Urinary bladder (tissue), 3 donors: ENCODE measurements at regions not wholly inside any gene's neighbourhood (a gene's known extent, or its start where the extent isn't known, plus 50 kb on each side); places are given as distances from the start of the nearest gene placed in this dataset.

ENCODE experiments used
- DNase-seq: peaks from one replicate; pipeline ENCODE4 v3.0.0-alpha.2; 2015; ENCODE audit errors: extremely low spot score
- H3K27ac ChIP-seq: one replicate; pipeline ENCODE4 v1.5.1; 2013; ENCODE audit warnings: low read depth, mild to moderate bottlenecking, moderate library complexity
- H3K36me3 ChIP-seq: one replicate; pipeline ENCODE4 v1.6.1; 2013; ENCODE audit warnings: mild to moderate bottlenecking, moderate library complexity; ENCODE audit not compliant: insufficient read depth
- H3K4me1 ChIP-seq: one replicate; pipeline ENCODE4 v1.6.1; 2013; ENCODE audit warnings: mild to moderate bottlenecking, moderate library complexity; ENCODE audit not compliant: insufficient read depth
- H3K4me3 ChIP-seq: one replicate; pipeline ENCODE4 v1.5.1; 2013; ENCODE audit warnings: low read depth, low read length
- WGBS: extraction: QIAGEN DNeasy Blood & Tissue Kit; methylation state at CpG from one replicate; pipeline ENCODE4 v1.1.7; 2013; 5-methylcytosine and 5-hydroxymethylcytosine counted together
- donor health status: healthy with polysubstance abuse.
- donor health status: healthy.

DNA sequence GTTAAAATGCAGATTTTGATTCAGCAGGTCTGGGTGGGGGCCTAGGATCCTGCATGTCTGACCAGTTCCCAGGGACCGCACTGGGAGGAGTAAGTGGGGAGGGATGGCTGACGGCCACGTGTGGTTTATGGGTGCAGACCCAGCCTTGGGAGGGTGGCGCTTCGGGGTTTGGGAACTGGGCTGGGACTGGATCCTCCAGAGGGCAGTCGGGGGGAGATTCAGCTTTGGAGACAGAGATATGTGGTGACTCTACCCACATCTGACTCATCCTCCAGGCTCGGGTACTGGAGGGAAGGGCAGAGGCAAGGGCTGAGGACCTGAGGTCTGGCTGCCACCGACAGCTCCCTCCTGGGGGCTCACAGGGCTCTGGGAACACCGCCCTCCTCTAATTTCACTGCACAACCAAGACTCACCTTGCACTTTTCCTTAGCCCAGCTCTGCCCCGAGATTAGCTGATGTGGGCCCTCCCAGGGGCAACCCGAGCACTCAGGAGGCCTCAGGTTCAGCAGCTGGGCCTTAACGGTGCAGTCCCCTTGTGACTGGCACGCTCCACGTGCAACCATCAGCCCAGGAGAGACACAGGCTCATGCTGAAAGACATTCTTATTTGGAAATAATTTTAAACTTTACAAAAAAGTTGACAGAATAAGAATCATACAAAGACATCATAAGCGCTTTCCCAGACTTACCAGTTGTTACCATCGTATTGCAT, 172.8 kb upstream of the PMEPA1 start:
- DNase-seq = no peak
- Histone ChIP-seq H3K4me1 (no peaks in the 10 kb centered on the region), H3K4me3 (no peak overlapping the region), H3K27ac (no peak overlapping the region), H3K36me3 (no peaks in the 10 kb centered on the region)
- 88% methylated on average over 16 of the region's 16 CpGs for WGBS

DNA sequence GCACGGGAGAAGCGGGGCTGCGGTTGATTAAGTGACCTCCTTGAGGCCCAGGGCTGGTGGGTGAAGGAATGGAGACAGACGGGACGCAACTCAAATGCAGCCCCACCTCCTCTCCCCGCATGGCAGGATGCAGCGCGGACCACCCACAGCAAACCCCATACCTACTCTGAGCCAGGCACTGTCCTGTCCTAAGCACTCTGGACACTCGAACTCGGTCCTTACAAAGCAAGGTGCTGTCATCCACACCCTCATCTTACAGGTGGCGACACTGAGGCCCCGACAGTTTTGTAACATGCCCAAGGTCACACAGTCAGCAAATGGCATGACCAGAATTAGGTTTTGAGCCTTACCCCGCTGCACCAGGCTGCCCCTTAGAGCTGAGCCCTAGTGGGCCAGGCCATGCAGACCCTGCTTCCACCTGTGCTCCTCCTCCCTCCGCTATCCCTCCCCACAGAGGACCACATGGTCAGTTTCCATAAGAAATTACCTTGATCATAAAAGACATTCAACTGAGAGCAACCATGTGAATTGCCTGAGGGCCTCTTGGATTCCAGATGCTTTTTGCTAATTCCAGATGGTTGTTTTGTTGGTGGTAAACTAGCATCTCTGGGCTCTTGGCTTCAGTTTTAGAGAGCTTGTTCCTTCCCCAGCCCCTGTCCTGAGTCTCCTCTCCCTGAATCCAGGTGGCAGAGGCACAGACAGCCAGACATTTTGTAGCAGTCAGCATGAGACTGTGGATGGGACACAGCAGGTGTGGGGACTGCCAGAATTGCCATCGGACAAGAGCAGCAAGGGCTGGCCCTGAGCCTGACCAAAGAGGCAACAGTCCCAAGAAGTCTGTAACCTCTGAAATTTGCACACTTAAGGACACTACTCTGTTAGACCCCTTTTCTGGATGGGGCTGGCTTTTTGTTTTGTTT, 171.9 kb upstream of the PMEPA1 start:
- 92% methylated on average over 15 of the region's 15 CpGs for WGBS
- Histone ChIP-seq H3K27ac (no peak overlapping the region), H3K4me1 (no peaks in the 10 kb centered on the region), H3K36me3 (no peaks in the 10 kb centered on the region), H3K4me3 (no peak overlapping the region)
- DNase-seq = no peak

DNA sequence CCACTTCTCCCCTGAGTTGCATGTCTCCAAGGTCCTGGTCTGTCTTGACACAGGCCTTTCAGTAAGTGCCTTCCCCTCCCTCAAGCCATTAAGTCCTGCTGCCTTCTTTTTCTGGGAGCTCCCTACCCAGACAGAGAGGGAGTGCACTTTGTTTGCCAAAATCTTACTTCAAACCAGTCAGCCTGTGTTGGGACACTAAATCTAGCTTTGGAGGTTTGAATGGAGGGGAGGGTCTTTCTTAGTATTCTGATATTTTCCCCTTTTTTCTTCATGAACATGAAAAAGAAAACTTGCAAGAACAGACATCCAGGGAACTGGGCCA, 170.7 kb upstream of the PMEPA1 start:
- Histone ChIP-seq H3K27ac (no peak overlapping the region), H3K36me3 (no peaks in the 10 kb centered on the region)
- DNase-seq = no peak

DNA sequence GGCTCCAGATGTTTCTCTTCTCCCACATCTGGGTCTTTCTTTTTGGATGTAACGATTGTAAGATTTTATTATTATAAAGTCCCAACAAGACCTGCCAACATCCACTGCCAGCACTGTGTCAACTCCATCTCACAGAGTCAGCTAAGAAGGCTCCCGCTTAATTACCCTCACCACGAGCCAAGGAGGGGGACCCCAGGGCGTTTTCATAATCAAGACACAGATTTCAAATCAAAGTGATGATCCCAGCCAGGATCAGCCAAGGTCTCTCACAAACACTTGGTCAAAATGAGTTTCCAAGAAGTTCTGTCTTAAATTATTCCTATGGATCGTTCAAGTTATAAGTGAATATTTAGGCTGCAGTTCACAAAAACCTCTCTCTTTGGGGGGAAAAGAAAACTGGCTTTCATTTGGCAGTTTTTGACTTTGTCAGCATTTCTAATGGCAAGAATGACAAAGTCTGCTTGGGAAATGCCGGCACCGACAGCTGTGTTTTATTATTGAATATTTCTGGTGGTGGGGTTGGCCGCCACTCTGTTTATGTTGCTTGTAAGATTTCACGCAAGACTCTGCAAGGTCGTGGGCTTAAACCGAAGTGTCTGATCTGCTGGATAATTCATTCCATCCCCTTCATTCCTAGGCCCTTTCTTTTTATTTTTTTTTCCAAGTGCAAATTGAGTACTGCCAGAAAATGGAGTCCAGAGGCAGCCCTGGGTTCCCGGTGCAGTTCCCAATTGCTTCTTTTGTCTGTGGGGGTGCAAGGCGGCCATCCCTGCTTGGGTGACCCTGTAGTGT, 170.2 kb upstream of the PMEPA1 start:
- H3K4me1 ChIP-seq = no peaks in the 10 kb centered on the region
- no peaks in the 10 kb centered on the region for H3K36me3 ChIP-seq
- H3K4me3 ChIP-seq = no peak overlapping the region
- WGBS = 26% methylated on average over 13 of the region's 13 CpGs
- peak; percentile 91 for DNase-seq
- H3K27ac ChIP-seq = no peak overlapping the region

More for the DNA sequence above, 170.7 kb upstream of the PMEPA1 start:
- H3K4me1 ChIP-seq = no peaks in the 10 kb centered on the region
- H3K4me3 ChIP-seq = no peak overlapping the region

DNA sequence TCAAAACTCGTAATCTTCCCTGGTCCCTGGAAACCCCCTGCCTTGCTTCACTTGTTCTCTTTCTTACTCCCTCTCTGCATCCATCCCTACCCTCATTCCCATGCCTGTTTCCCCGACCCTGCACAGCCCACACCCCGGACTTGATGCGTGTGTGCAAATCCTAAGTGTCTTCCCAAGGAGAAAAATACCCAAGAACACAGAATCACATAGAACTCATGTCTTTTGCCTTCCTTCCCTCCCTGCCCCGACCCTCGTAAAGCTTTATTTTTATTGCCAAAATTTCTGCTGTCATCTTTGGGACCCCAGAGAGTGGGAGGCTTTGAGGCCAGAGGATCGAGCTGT, 169.6 kb upstream of the PMEPA1 start:
- Histone ChIP-seq H3K36me3 (no peaks in the 10 kb centered on the region), H3K4me3 (no peak overlapping the region), H3K4me1 (no peaks in the 10 kb centered on the region), H3K27ac (no peak overlapping the region)
- DNase-seq = no peak
- WGBS = 39% methylated on average over 7 of the region's 7 CpGs

DNA sequence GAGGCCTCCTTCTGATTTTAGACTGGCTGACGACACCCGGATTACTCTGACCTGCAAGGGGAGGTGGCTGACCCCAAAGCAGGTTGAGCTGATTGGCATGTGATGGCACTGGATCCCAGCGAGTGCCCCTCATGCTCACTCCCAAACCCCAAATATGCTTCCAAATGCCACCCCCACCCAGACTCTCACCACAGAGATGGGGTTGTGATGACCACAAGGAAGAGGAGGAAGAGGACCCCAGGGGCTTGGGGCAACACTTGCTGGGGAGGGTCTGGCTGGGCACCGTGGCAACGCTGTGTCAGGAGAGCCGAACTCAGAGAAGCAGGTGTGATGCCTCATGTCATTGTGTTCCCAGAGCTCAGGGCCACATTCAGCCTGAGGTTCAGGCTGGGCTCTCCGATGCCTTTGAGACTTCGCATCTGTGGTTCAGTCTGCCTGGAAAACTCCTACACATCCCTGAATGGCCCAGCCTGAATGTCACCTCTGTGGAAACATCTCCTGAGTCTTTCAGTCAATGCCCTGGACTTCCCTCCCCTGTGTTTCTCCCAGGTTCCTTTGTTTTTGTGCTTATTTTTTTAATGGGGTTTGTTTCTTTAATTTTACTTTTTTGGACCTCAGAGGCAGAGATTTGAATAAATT, 169.1 kb upstream of the PMEPA1 start:
- DNase-seq = no peak
- Histone ChIP-seq H3K4me3 (no peak overlapping the region), H3K36me3 (no peaks in the 10 kb centered on the region), H3K4me1 (no peaks in the 10 kb centered on the region), H3K27ac (no peak overlapping the region)
- WGBS = 90% methylated on average over 8 of the region's 8 CpGs

DNA sequence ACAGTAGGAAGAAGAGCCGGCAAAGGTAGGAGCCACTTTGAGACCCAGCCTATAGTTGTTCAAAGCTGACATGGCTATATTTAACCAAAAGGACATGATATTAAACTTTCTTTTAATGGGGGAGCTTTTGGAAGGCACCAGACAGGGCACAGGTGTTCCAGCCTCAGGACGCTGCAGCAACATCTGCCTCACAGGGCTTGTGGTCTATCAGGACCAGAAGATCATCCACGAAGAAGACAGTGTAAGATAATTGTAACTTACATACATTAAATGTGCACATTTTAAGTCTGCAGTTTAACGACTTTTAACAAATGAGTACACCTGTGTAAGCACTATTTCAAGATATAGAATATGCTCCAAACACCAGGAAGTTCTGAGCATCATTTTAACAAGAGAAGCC, 168.2 kb upstream of the PMEPA1 start:
- WGBS = 76% methylated on average over 4 of the region's 4 CpGs

DNA sequence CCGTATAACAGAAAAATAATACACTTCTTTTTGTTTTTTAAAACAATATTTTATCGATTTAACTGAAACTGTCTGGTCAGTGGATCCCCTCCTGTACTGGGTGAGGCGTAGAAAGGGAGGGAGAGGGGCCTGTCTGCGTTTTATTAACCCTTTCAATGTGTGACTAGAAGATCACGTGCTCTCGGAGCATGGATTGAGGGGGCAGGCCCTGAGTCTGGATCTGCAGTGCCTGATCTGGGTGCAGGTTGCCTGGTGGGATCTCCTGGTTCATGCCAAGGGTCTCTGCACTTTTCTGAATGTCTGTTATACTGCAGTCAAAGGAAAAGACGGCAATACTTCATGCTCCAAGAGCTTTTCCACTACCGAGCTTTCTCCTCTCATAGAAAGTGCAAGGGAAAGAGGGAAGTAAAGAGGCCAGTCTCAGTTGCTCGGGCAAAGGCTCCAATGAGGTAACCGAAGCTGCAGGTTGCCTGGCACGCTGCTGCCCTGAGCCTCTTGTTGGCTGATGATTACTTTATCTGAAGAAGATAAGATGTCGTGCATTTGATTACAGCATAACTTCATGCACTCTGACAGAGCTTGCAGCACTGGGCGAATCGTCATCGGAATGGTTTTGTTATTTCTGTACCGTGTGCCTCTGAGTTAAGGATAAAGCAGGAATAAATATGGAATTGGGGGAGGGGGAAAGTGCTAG, 167.5 kb upstream of the PMEPA1 start:
- 54% methylated on average over 16 of the region's 16 CpGs for WGBS
- no peak overlapping the region for H3K27ac ChIP-seq
- H3K4me3 ChIP-seq = no peak overlapping the region
- DNase-seq = no peak
- H3K4me1 ChIP-seq = no peaks in the 10 kb centered on the region
- H3K36me3 ChIP-seq = no peaks in the 10 kb centered on the region

More for the DNA sequence above, 168.2 kb upstream of the PMEPA1 start:
- Histone ChIP-seq H3K36me3 (no peaks in the 10 kb centered on the region), H3K27ac (no peak overlapping the region), H3K4me3 (no peak overlapping the region), H3K4me1 (no peaks in the 10 kb centered on the region)
- DNase-seq = no peak

DNA sequence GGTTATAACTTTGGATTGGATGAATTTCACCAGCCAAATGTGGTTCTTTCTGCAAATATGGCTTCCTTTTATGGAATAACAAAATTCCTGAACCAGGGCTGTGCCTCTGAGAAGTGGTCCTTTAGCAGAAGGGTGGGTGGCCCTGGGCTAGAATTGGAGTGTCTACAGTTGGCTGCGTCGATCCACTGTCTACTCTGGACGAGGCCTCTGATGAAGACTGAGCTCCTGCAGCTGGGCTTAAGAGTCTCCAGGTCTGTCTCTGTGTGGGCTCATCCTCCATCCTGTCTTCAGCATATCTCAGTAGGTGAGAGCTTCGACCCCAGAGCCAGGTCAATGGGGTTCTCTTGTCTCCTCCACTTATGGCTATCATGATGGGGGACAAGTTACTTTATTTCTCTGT, 166.3 kb upstream of the PMEPA1 start:
- Histone ChIP-seq H3K4me1 (no peaks in the 10 kb centered on the region), H3K36me3 (no peaks in the 10 kb centered on the region), H3K4me3 (no peak overlapping the region), H3K27ac (no peak overlapping the region)
- no peak for DNase-seq
- WGBS = 93% methylated on average over 4 of the region's 4 CpGs

DNA sequence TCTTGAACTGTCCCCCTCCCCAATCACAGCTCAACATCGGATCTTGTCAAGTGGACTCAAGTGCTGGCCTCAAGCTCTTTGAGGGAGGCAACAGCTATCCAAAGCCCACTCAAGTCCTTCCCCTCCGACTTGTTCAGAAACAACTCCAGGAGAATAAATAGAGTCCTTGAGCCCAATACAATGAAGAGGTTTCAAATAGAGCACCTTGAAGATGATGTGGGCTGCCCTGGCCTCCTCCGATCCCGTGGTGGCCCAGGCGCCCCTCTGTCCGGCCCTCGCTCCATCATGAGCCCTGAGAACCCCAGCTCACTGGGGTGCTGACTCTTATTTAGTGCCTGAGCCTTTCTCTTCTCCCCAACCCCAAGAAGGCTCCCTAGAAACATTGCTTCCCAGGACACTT, 164.3 kb upstream of the PMEPA1 start:
- DNase-seq = no peak
- no peaks in the 10 kb centered on the region for H3K4me1 ChIP-seq
- no peaks in the 10 kb centered on the region for H3K36me3 ChIP-seq
- H3K27ac ChIP-seq = no peak overlapping the region
- H3K4me3 ChIP-seq = no peak overlapping the region
- 99% methylated on average over 7 of the region's 7 CpGs for WGBS

DNA sequence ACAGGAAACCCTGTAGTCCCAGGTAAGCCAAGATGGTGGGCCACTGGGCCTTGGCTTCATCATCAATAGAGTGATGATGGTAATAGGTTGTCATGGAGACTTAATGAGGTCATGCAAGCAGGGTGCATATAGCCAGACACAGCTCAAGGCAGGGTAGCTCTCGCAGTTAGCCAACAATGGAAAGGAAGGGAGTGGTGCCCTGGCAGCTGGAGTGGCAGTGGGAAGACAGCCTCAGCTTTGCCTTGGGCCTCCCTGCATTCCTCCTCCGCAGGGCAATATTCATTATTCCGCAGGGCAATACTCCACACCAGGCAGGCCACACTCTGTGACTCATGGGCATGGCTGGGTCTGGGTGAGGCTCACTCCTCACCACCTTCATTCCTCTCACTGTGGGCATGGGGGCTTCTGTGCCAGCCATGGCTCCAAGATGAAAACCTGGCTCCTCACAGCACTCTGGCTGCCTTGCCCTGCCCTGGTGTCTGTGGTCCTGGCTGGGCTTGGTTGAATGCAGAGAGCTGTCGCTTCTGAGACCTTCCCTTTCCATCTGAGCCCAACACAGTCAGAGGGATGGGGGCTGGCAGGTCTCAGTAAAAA, 163.1 kb upstream of the PMEPA1 start:
- Histone ChIP-seq H3K4me3 (no peak overlapping the region), H3K36me3 (no peaks in the 10 kb centered on the region), H3K4me1 (no peaks in the 10 kb centered on the region), H3K27ac (no peak overlapping the region)
- 97% methylated on average over 4 of the region's 4 CpGs for WGBS
- DNase-seq = no peak

DNA sequence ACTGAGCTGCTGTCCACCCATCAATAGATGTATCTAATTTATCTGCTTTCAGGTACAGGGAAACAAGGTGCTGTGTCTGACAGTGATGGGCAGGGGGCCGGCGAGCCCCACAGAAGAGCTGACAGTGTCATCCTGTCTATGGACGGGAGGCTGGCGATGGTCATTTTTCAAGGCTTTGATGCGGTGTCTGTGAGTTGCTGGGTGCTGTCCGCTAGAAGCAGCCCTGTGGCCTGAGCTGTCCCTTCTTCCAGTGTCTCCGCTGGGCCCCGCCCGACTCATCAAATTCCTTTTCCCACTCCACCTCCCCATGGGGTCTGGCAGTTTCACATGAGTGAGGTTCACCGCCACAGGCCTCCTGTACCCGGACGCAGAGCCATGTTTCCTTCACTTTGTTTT, 161.4 kb upstream of the PMEPA1 start:
- no peak for DNase-seq
- Histone ChIP-seq H3K27ac (no peak overlapping the region), H3K4me3 (no peak overlapping the region), H3K4me1 (no peaks in the 10 kb centered on the region), H3K36me3 (no peaks in the 10 kb centered on the region)
- WGBS = 89% methylated on average over 12 of the region's 12 CpGs
